ENCODE measurements at regions not wholly inside any gene's neighbourhood (a gene's known extent, or its start where the extent isn't known, plus 50 kb on each side); places are given as distances from the start of the nearest gene placed in this dataset.

DNA sequence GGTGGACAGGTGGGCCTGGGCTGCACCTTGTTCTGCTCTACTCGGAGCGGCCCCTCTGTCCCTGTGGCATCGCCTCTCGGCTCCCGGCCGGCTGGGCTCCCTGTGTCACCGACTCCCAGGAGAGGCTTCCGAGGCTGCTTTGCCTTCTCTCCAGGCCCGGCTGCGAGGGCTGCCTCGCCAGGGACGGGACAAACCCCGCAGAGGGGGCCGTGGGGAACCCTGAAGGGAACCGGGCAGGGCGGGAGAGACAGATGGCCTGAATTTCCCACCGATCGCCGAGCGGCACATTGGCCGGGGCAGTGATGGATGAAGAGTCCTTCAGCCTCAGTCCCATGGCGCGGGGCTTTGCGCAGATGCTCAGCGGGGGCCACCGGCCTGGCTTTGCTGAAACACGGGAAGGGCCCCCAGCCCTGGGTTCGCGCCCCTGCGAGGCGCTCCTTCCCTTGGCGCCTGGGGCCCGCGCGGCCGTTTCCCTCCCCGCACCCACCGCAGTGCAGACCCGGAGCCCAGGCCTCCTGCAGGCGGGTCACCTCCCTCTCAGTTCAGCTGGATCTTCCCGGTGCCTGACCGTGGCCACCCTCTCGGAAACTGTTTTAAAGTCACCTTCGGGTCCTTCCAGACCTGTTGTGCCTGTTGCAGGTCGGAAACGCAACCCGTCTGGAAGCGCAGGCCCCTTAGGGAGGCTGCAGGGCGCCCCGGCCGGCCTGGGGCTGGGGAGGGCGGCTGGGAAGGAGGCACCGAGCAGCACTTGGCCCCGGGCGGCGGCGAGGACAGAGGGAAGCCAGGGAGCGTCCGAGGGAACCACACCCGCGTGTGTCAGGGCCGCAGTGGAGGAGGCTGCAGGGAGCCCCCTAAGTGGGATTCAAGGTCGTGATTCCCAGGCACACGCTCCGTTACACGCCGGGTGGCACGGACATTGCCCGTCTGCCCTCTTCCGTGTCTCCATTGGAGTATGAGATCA lies 341.9 kb upstream of the SALL3 start:
- DNase-seq: no peak

DNA sequence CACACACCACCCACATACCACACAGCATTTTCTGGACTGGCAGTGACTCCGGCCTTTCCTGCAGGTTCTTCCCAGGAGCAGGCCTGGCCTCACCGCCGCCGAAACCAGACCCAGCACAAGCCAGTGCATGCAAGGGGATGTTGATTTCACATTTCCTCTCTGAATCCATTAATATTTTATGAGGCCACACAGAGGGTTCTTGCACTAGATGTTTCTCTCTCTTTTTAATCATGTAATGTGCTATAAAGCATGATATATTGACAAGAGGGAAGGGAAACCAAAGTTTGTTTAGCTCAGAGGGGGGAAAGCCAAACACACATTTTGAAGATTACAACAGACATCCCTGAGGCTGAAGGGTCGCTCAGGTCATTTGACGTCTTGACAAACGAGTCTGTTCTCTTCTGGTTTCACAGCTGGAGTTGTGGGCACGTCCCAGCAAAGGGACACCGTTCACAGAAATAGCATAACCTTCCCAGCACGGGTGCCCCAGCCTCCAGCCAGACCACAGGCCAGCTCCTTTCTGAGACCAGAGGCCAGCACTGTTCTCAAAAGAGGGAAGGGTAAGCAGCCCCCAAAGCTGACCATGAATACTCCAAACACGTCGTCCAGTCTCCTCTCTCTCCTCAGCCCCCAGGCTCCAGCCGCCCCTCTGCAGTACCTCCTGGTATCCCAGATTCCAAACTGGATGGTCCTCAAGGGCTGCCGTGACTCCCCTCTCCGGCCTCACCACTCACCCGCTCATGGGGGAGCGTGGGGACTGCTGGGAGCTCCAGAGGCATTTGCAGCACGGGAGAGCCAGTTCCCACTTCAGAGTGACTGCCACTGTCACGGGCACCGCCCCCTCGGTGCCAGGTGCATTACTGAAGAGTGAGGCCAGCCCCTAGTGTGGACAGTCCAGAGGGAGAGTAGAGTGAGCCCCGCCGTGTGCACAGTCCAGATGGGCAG lies 340.3 kb upstream of the SALL3 start:
- no peak for DNase-seq

DNA sequence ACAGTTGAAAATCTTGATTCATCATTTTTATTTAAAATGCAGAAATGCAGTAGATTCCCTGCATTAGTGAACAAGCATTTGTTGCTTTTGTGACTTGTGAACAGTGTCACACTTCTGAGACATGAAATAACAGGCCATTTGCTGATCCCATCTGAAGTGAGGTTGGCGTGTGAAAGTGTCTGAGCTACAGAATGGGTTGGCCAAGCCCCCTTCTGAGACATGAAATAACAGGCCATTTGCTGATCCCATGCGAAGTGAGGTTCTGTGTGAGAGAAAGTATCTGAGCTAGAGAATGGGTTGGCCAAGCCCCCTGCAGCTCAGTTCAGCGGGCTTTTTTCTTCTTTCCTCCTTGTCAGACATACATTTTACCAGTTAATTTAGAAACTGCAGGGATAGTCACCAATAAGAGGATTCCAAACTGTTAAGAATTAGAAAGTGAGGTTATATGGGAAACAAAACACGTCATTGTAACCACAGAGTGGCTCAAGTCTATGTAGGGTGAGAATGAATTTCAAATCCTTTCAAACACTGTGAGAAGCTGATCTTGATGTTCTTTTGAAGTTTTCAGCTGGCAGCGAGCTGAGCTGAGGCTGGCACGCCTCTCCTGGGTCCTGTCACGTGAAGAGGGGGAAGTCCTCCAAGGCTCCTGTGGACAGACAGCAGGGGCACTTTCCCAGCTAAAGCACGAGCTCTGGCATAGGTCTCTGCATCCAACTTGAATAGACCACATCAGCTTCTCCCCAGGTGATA lies 339.2 kb upstream of the SALL3 start:
- DNase-seq: no peak

DNA sequence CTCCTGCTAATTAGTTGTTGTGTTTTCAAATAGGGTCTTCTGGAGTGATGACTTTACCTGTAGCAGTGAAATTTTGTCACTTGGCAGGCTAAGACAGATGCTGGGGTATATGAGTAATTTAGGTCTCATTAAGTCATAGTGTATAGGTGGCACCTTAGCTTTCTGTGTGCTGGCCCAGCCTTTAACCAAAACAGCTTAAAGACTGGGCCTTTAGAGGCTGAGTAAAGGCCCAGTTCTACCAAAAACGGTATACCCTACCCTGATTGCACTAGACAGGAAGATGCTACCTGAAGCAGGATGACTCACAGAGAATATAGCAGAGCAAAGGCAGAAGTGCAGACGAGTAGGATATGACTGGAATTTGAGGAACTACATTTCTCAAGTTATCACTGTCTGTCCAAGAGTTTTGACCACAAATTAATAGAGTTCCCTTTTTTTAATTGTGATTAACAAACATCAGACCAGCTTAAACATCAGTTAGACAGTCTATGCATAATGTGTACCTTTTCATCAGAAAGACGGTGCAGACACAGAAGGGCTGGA lies 337.9 kb upstream of the SALL3 start:
- no peak for DNase-seq

DNA sequence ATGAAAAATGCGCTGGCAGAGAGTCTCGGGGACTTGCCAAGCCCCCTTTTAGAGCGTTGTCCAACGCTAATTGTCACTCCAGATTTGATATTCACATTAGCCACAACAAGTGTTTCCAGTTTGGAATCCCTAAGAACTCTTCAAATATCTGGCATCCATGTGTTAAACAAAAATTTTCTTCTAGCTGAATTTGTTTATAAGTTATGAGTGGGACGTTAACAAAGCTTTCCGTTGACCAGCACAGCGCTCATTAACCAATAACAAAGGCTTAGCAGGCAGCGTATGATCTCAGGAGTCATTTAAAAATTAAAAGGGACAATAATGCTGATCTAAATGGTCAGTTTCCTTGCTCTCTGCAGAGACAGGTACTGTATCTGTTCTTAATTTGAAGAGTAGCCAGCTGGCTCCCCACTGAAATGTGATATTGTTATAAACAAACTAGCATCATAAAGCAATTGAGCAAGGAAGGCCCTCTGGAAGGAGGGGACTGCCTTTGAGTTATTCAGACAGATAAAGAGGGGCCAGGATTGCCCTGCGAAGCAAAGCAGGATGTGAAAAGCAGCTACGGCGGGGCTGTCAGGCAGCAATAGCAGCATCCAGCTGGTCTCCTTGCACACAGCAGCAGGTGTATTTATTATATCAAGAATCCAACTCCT lies 337.2 kb upstream of the SALL3 start:
- DNase-seq: no peak

DNA sequence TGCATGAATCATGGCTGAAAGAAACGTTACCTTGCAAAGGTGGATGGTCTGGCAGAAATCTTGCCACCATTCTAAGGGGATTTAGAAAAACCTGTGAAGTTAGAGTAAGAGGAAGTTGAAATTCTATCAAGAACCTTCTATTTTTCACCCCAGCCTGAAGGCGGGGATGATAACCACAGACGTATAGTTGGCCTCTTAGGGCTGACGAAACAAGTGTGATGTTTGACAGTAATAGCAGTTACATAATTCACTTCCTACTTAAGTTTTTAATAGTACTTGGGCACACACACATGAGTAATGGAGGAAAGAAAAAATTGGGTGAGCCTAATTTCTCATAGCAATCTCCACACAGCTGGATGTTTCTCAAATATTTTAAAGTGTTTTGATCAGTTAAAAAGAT lies 336.6 kb upstream of the SALL3 start:
- DNase-seq: no peak

DNA sequence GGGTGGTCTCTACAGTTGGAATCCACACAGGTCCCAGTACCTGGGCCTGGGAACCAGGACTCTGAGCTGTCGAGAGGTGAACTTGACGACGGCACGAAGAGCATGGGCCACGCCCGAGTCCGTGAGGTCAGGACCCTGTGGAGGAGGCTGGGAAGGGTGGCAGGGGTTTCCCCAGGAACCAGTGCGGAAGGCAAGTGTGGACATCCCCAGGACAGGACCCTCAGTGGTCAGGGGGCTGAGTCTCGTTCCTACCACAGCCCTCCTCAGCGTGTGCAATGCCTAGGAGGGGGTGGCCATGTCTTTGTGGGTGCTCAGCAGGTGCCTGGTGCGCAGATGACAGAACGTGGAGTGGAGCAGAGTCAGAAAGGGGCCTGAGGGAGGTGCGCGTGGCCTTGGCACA lies 335.6 kb upstream of the SALL3 start:
- DNase-seq: no peak

DNA sequence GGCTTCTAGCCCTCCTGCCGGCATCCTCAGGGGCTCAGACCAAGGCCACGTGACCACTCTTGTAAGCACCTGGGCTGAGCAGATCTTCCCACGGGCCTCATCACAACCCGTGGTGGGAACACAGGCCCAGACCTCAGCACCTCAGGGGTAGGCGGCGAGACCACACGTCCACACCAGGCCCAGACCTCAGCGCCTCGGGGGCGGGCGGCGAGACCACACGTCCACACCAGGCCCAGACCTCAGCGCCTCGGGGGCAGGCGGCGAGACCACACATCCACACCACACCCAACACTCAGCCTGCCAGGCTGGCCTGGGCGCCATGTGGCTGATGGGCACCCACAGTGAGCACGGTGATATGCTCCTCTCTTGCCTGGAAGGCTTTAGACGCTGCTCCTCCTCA lies 334.4 kb upstream of the SALL3 start:
- no peak for DNase-seq

DNA sequence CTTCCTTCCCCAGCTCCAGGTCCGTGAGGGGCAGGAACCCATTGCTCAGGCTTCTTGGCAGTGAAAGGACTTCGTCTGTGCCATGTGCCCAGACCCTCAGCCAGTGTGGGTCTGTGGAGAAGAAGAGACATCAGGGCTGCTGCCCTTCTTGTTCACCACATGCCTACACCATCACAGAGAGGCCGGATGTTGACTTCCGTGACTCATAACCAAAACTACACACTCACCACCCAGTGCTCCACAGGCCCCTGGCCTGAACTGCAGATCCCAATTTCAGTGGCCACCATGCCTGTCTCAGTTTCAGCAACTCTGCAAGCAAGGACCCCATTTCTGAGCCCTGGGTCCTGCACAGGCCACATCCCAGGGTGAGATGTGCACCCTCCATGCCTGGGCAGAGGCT lies 332.6 kb upstream of the SALL3 start:
- DNase-seq: no peak

DNA sequence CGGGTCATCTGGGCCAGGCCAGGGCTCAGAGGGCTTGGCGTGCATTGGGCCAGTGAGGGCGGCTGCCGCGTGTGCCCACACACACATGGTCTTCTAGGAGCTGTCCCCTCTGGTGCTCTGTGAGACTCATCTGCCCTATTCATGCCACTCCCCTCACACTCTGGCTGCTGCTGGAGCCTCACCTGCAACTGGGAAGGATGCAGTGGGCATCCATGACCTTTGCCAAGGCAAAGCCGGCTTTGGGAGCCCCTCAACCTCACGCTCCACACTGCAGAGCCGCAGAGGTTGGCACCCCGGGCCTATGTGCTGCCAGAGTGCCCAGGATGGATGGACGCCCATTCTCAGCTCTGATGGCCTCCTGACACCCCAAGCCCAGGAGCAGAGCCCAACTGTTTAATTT lies 330.2 kb upstream of the SALL3 start:
- DNase-seq: no peak

DNA sequence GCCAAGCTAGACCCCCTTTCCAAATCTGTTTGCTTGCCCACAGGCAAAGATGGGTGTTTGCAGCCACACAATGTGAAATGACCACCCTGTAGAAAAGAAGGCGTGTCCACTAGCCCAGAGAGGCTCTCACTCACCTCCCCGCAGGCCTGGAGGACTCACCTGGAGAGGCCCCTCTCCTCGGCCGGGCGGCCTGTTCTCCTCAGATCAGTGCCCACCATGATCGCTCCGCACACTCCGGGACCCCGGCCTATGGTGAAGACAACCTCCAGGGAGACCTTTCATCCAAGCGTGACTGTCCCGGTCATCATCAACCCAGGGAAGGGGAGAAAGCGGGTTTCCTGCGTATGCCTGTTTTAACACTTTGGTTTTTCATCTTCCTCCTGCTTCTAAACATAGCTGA lies 328.7 kb upstream of the SALL3 start:
- no peak for DNase-seq

DNA sequence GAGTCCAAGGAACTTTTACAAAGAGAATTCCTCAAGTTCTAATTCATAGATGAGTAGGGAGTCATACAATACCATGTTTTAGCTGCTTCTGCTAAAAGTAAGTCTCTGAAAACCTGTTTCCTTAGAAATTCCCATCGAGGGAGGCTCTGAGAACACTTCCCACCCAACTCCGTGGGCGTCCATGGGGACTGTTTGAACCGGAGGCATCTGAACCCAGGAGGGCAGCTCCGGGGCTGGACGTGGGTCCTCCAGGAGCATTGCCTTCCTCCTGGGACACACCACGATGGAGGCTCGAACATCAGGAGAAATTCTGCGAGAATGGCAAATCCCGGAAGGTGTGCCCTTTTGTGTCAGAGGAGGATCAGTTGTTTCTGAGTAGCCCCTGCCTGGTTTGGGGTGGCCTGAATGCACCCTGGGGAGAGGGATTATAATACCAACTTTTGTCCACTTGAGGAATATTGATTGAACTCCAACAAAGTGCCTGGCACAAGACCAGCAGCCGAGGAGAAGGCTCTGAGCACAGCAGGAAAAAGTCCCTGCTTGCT lies 327.5 kb upstream of the SALL3 start:
- DNase-seq: no peak

DNA sequence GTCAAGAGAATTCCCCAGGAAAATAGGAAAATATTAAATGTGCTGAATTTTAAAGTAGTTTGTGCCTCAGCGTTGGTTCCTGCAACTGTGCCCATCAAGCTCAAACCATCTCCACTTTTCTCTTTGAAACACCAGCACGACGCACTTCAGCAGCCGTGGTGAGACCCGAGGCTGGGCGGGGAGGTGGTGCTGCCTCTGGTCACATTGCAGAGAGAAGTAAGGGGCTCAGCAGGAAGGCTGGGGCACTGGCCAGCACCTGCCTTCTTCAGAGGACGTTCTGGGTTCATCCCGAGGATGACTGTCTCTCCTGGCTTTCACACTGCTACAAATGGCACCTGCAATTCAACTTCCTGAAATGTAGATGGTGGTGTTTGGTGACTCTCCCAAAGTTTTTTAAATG lies 323.7 kb upstream of the SALL3 start:
- DNase-seq: no peak

DNA sequence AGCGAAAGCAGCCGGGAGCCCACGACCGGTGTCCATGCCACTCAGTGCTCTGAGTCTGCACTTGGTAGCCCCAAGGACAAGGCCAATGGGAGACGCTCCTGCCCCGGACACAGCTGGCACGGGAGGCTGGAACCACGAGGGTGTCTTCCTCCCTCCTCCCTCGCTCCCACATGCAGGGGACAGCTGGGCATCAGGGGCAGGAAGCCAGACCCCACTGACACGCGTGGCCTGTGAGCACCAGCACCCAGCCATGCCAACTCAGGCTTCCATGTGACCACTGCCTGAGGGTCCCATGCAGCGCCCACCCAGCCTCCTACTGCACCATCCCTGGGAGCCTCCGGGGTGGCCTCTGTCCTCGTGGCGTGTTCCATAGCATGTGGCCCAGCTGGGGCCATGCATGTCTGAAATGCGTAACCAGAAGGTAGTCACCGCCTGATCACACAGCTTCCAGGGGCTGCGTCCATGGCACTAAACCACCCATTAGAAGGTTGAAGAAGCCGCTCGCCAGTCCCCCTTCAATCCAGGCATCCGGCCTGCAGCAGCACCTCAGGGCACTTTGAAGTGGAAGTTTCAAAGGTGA lies 323.2 kb upstream of the SALL3 start:
- DNase-seq: no peak

DNA sequence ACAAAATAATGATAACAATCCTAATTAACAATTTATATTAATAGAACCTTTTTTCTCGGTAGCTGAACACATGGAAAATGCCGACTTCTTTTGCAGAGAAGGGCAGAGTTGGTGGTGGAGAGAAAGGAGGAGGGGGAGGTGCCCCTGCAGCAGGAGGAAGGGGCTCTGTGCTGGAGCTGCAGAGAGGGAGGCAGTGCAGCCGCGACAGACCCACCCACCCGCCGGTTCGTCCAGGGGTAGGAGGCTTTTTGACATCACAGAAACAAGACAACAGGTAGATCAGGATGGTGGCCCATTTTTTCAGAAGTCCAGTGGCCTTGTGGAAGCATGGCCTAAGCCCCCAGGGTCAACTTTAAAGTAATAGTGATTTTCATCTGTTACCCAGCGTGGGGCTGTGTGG lies 321.1 kb upstream of the SALL3 start:
- no peak for DNase-seq

DNA sequence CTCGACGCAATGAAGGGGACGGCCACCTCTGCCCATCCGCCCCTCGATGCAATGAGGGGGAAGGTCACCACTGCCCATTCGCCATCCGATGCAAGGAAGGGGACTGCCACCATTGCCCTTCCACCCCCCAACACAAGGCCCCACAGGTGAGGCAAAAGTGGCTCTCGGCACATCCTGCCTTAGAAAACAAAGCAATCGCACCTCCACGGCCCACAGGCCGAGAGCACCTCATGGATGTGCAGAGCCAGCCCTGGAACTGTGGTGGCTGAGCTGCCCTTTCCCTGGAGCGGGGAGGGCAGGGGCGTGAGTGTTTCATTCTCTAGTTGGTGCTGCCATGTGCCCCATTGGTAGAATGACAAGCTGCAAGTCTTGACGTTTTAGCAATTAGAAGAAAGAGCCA lies 320.6 kb upstream of the SALL3 start:
- DNase-seq: no peak

DNA sequence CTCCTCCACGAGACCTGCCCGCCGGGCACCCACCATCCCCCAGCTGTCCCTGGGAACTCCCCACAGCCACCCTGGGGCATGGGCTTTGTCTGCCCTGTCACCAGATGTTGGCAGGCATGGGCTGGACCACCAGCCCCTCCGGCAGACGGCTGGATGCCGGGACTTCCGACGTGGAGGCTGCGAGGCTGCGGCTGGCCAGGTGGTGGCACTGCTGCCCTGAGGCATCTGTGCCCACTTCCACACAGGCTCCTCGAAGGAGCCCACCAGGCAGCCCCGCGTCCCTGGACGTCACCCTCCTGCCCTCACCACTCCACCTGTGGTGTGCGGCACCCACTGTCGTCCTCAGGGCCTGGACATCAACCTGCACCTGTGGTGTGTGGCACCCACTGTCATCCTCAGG lies 319.9 kb upstream of the SALL3 start:
- DNase-seq: no peak

DNA sequence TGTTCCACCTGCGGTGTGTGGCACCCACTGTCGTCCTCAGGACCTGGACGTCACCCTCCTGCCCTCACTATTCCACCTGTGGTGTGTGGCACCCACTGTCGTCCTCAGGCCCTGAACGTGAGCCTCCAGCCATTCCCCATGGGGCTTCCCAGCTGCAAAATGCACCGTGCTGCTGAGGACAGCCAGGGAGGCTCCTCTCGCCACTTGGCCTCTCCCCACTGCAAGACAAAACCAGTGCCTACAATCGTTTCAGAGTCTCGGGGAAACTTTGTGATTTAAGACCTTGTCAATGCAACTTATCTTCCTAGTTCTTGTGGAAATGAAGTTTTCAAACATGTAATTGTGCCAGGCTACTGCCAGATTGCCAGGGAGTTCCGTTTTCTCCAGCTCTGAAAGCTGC lies 319.3 kb upstream of the SALL3 start:
- DNase-seq: no peak

DNA sequence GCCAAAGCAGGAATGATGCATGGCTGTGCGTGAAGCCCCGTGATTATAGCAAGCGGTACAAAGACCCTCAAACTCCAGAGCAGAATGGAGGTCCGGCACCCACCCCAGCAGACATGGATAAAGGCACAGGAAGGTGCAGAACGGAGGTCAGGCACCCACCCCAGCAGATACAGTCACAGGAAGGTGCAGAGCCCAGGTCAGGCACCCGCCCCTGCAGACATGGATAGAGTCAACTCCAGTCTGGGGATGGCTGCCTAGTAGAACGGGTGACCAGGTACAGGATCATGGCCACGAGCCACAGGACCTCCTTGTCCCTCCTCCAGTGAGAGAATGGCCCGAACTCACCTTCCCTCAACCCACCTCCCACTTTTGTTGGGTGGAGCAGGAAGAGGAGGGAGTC lies 318.3 kb upstream of the SALL3 start:
- no peak for DNase-seq

DNA sequence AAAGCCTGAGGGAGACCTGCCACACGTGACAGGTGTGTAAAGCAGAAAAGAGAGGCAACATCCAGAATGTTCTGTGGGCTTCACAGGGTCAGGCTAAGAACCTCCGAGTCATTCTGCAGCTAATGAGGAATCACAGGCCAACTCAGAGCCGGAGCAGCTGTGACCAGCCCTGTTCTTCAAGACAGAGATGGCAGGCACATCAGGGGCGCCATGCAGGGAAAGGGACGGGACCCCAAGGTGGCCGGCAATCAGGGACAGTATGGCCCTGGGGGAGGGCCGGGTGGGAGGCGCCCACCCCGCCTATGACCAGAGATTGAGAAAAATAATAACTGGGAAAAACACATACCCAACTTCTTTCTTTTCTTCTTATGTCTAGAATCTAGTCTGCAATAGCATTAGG lies 316.7 kb upstream of the SALL3 start:
- no peak for DNase-seq

DNA sequence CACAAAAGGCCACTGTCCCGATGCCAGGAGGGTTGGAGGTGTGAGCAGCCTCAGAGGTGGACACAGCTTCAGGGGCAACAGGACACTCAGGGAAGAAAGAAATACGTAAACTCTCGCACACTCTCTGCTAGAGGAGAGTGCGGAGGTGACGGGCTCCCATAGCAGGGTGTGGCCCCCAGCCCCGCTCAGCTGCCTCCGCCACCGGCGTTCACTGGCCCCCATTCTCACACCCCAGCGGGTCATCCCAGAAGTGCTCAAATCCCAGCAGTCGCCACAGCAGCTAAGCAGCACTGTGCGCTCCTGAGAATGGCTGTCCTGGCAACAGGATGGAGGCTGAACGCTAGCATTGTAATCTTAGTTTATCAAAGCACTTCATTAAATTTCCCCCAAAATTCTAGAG lies 315.6 kb upstream of the SALL3 start:
- DNase-seq: no peak

Measured in occipital lobe (tissue), 1 donor.